ENCODE measurements at regions not wholly inside any gene's neighbourhood (a gene's known extent, or its start where the extent isn't known, plus 50 kb on each side); places are given as distances from the start of the nearest gene placed in this dataset.
"Not testable (repeated sequence)": the region's sequence is repeated elsewhere in the genome, so short reads cannot be mapped to it uniquely, and the experiment has no call there.

GRCh38 chr10:28445516-28445915, 87.4 kb upstream of the WAC start:
- no peak for DNase-seq (ENCODE audit: low read depth)

- DNase-seq (ENCODE audit: low read depth) = no peak
Observed at GRCh38 chr10:28449382-28449781, 83.5 kb upstream of the WAC start.

GRCh38 chr10:28449926-28450325, 83.0 kb upstream of the WAC start:
- DNase-seq (ENCODE audit: low read depth) = no peak

- DNase-seq (ENCODE audit: low read depth) = no peak
Observed at GRCh38 chr10:28453926-28454325, 79.0 kb upstream of the WAC start.

GRCh38 chr10:28457110-28457509, 75.8 kb upstream of the WAC start:
- DNase-seq (ENCODE audit: low read depth) = no peak

GRCh38 chr10:28457873-28458272, 75.0 kb upstream of the WAC start:
- not testable (repeated sequence) for DNase-seq (ENCODE audit: low read depth)

- no peak for DNase-seq (ENCODE audit: low read depth)
Observed at GRCh38 chr10:28459453-28460144, 73.3 kb upstream of the WAC start.

GRCh38 chr10:28463141-28463540, 69.8 kb upstream of the WAC start:
- DNase-seq (ENCODE audit: low read depth) = no peak

GRCh38 chr10:28463676-28464395, 69.1 kb upstream of the WAC start:
- DNase-seq (ENCODE audit: low read depth) = no peak

- no peak for DNase-seq (ENCODE audit: low read depth)
Observed at GRCh38 chr10:28467615-28468014, 65.3 kb upstream of the WAC start.

GRCh38 chr10:28468707-28469483, 64.0 kb upstream of the WAC start:
- DNase-seq (ENCODE audit: low read depth) = no peak

- no peak for DNase-seq (ENCODE audit: low read depth)
Observed at GRCh38 chr10:28470873-28471651, 61.9 kb upstream of the WAC start.

GRCh38 chr10:28471652-28472050, 61.3 kb upstream of the WAC start:
- no peak for DNase-seq (ENCODE audit: low read depth)

GRCh38 chr10:28478646-28479045, 54.3 kb upstream of the WAC start:
- DNase-seq (ENCODE audit: low read depth) = no peak

GRCh38 chr10:28479425-28479865, 53.5 kb upstream of the WAC start:
- no peak for DNase-seq (ENCODE audit: low read depth)

GRCh38 chr10:28479927-28480627, 52.8 kb upstream of the WAC start:
- DNase-seq (ENCODE audit: low read depth) = no peak

GRCh38 chr10:28480628-28480965, 52.3 kb upstream of the WAC start:
- no peak for DNase-seq (ENCODE audit: low read depth)

- not testable (repeated sequence) for DNase-seq (ENCODE audit: low read depth)
Observed at GRCh38 chr10:28481346-28481745, 51.6 kb upstream of the WAC start.

GRCh38 chr10:28481968-28482367, 51.0 kb upstream of the WAC start:
- DNase-seq (ENCODE audit: low read depth) = no peak
